PC-9 (cell line): ENCODE measurements at regions not wholly inside any gene's neighbourhood (a gene's known extent, or its start where the extent isn't known, plus 50 kb on each side); places are given as distances from the start of the nearest gene placed in this dataset.

Experiments
- EZH2 ChIP-seq: fragments of 200-600 bp; sonication (generic); IDR thresholded peaks from 2 replicates; pipeline ENCODE4 v1.8.0; 2017; ENCODE audit warnings: antibody characterized with exemption, low read depth
- TF ChIP-seq, protein P1 (sequence below): fragments of 200-600 bp; sonication (generic); conservative IDR thresholded peaks from 2 replicates; pipeline ENCODE4 v1.6.1; 2017; ENCODE audit warnings: mixed run types, antibody characterized with exemption, mild to moderate bottlenecking, moderate library complexity

DNA sequence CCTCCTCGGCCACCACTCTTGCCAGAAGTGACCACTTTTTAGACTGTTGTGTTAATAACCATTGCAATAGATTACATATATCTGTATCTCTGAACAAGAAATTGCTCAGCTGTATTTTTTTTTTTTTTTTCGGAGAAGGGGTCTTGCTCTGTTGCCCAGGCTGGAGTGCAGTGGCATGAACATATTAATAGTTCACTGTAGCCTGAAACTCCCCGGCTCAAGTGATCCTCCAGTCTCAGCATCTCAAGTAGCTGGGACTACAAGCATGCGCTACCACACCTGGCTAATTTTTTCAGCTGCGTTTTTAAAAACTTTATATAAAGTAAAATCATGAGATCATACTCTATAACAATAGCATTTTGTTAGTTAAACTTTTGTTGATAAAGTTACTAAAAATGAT lies 609.0 kb downstream of the ZNF385D start:
- TF ChIP-seq, protein P1, sequence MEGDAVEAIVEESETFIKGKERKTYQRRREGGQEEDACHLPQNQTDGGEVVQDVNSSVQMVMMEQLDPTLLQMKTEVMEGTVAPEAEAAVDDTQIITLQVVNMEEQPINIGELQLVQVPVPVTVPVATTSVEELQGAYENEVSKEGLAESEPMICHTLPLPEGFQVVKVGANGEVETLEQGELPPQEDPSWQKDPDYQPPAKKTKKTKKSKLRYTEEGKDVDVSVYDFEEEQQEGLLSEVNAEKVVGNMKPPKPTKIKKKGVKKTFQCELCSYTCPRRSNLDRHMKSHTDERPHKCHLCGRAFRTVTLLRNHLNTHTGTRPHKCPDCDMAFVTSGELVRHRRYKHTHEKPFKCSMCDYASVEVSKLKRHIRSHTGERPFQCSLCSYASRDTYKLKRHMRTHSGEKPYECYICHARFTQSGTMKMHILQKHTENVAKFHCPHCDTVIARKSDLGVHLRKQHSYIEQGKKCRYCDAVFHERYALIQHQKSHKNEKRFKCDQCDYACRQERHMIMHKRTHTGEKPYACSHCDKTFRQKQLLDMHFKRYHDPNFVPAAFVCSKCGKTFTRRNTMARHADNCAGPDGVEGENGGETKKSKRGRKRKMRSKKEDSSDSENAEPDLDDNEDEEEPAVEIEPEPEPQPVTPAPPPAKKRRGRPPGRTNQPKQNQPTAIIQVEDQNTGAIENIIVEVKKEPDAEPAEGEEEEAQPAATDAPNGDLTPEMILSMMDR: no peak
- no peak for TF ChIP-seq EZH2
